HUES48 (cell line): ENCODE measurements at regions not wholly inside any gene's neighbourhood (a gene's known extent, or its start where the extent isn't known, plus 50 kb on each side); places are given as distances from the start of the nearest gene placed in this dataset.
"Not testable (repeated sequence)": the region's sequence is repeated elsewhere in the genome, so short reads cannot be mapped to it uniquely, and the experiment has no call there.

ENCODE experiments used
- H3K27ac ChIP-seq: one replicate; pipeline ENCODE4 v1.7.0; 2013; ENCODE audit warnings: low read depth, low read length, inconsistent platforms
- H3K27me3 ChIP-seq: 2 replicates; pipeline ENCODE4 v1.6.1; 2013; ENCODE audit warnings: mild to moderate bottlenecking, low read length; ENCODE audit not compliant: control insufficient read depth, insufficient read depth
- H3K36me3 ChIP-seq: 2 replicates; pipeline ENCODE4 v1.6.1; 2013; ENCODE audit warnings: low read length; ENCODE audit not compliant: control insufficient read depth, insufficient read depth
- H3K4me1 ChIP-seq: 2 replicates; pipeline ENCODE4 v1.6.1; 2013; ENCODE audit warnings: mild to moderate bottlenecking, low read length; ENCODE audit not compliant: control insufficient read depth, insufficient read depth
- H3K4me3 ChIP-seq: 2 replicates; pipeline ENCODE4 v1.5.1; 2013; ENCODE audit warnings: mild to moderate bottlenecking, low read depth, low read length
- H3K9ac ChIP-seq: 2 replicates; pipeline ENCODE4 v1.6.1; 2013; ENCODE audit warnings: mild to moderate bottlenecking, low read depth, low read length, moderate library complexity
- H3K9me3 ChIP-seq: 2 replicates; pipeline ENCODE4 v1.6.1; 2013; ENCODE audit warnings: low read length; ENCODE audit not compliant: control insufficient read depth, insufficient read depth

DNA sequence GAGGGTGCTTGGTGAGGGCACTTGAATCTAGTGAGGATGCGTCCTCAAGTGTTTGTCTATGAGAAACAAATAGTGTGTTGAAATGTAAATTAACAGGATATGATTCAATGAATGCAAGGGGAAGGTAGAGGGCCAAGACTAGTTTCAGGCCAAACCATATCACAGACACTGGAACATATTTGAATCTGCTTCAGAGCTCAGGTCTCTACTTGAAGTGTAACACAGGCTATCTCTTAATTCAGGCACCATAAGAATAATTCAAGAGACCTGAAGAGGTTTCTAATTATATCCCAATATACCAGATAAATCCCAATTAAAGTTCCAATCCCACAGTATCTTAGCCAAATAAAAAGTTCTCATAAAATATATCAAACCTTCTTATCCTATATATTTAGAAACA lies 146.5 kb upstream of the INTU start:
- no peak overlapping the region for H3K9ac ChIP-seq
- H3K27me3 ChIP-seq: no peaks in the 10 kb centered on the region
- no peaks in the 10 kb centered on the region for H3K9me3 ChIP-seq
- H3K4me3 ChIP-seq: no peak overlapping the region
- no peak overlapping the region for H3K27ac ChIP-seq
- no peaks in the 10 kb centered on the region for H3K36me3 ChIP-seq
- H3K4me1 ChIP-seq: peaks cover 26% of the 10 kb centered on the region

DNA sequence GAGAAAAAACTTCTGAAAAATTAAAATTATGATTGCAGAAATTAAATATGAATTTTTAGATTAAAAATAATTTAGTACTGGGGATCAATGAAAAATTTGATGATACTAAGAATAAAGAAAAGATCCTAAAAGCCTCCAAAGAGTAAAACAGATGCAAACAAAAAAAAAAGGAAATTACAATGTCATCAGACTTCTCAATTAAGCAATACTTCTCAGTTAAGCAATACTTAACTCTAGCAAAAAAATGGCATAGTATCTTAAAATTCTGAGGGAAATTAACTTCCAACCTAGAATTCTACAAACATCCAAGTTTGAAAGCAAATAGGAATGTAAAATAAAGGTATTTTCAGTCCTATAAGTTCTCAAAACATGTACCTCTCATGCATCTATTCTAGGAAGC lies 141.2 kb upstream of the INTU start:
- peaks cover 18% of the 10 kb centered on the region for H3K4me1 ChIP-seq
- no peaks in the 10 kb centered on the region for H3K27me3 ChIP-seq
- H3K9ac ChIP-seq: no peak overlapping the region

DNA sequence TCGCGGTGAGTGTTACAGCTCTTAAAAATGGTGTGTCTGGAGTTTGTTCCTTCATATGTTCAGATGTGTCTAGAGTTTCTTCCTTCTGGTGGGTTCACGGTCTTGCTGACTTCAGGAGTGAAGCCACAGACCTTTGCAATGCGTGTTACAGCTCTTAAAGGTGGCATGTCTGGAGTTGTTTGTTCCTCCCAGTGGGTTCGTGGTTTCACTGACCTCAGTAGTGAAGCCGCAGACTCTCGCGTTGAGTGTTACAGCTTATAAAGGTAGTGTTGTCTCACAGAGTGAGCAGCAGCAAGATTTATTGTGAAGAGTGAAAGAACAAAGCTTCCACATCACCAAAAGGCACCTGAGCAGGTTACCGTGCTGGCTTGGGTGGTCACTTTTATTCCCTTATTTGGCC lies 135.9 kb upstream of the INTU start:
- H3K9ac ChIP-seq: not testable (repeated sequence)

More for the DNA sequence above, 141.2 kb upstream of the INTU start:
- H3K9me3 ChIP-seq: no peaks in the 10 kb centered on the region
- no peak overlapping the region for H3K4me3 ChIP-seq
- H3K27ac ChIP-seq: no peak overlapping the region
- H3K36me3 ChIP-seq: no peaks in the 10 kb centered on the region

DNA sequence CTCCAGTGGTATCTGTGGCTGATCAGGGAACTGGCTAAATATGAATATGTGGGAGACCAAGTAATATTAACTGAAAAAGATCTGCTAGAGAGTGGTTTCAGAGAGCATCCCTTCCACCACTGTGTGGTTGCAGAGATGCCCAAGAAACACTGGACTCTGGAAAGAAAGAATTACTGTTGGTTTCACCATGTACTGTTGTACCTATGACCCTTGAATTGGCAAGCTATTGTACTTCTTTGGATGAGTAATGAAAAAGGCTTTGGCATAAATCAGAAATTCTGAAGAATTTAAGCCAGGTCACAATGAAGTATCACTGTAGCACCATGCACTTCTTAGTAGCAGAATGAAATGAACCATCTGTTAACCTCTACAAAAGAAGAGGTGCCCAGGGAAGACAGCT lies 134.4 kb upstream of the INTU start:
- no peaks in the 10 kb centered on the region for H3K27me3 ChIP-seq
- peaks cover 13% of the 10 kb centered on the region for H3K4me1 ChIP-seq
- H3K4me3 ChIP-seq: no peak overlapping the region
- no peak overlapping the region for H3K27ac ChIP-seq
- no peaks in the 10 kb centered on the region for H3K36me3 ChIP-seq
- no peaks in the 10 kb centered on the region for H3K9me3 ChIP-seq
- H3K9ac ChIP-seq: no peak overlapping the region

More for the DNA sequence above, 135.9 kb upstream of the INTU start:
- H3K9me3 ChIP-seq, H3K4me1 ChIP-seq, H3K4me3 ChIP-seq, H3K27me3 ChIP-seq, H3K27ac ChIP-seq, H3K36me3 ChIP-seq: not testable (repeated sequence)

DNA sequence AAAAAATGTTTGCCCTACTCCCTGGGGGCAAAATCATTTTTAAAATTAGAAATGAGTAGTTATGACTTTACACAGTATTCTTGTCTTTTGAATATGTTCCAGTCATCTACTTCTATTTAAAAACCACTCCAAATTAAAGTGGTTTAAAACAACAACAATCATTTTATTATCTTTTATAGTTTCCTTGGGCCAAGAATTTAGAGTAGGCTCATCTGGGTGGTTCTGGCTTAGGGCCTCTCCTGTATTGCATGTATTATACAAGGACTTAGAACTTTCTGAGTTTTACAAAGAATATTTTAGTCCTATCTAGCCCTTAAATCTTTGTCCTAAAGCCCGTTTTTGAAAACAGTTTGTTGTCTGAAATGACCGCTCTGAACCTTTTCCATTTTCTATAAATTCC lies 132.5 kb upstream of the INTU start:
- Histone ChIP-seq H3K27ac (no peak overlapping the region), H3K4me3 (no peak overlapping the region), H3K9ac (no peak overlapping the region), H3K36me3 (no peaks in the 10 kb centered on the region), H3K4me1 (peaks cover 15% of the 10 kb centered on the region), H3K27me3 (no peaks in the 10 kb centered on the region), H3K9me3 (no peaks in the 10 kb centered on the region)

DNA sequence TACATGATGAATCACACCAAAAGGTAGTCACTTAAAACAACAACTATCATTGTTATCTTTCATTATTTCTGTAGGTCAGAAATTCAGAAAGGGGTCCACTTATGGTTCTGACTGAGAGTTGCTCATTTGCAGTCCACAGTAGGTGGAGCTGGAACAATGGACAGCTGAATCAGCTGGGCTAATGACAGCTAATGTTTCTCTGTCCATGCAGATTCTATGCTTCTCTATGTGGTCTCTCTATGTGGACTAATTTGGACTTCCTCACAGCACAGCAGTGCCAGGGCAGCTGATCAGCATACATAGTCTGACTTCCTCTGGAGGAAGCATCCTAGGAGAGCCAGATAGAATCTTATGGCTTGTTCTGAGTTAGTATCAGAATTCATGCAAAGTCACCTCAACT lies 131.7 kb upstream of the INTU start:
- no peak overlapping the region for H3K9ac ChIP-seq
- H3K4me3 ChIP-seq: no peak overlapping the region
- peaks cover 15% of the 10 kb centered on the region for H3K4me1 ChIP-seq
- H3K36me3 ChIP-seq: no peaks in the 10 kb centered on the region
- no peaks in the 10 kb centered on the region for H3K9me3 ChIP-seq
- no peak overlapping the region for H3K27ac ChIP-seq
- no peaks in the 10 kb centered on the region for H3K27me3 ChIP-seq

DNA sequence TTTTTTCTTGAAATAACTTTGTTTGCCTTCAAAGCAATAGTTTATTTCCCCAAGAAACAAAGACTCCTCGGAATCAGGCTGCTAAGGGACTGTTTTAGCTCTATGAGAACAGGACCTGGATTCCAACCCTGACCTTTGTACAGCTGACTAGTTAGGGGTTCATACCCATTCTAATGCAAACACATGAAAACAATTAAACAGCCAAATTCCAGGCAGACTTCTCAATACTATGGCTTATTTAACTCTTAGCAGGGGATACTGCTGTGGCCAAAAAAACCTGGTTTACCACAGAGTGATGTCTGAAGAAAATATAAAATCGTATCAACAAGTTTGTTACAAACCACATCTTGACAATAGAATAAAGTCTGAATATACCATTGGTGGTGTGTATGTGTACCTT lies 129.6 kb upstream of the INTU start:
- no peaks in the 10 kb centered on the region for H3K27me3 ChIP-seq
- no peaks in the 10 kb centered on the region for H3K9me3 ChIP-seq
- peaks cover 15% of the 10 kb centered on the region for H3K4me1 ChIP-seq
- no peaks in the 10 kb centered on the region for H3K36me3 ChIP-seq
- H3K4me3 ChIP-seq: peak overlapping the region; percentile 23; the same call in 1 of the 2 replicates
- H3K9ac ChIP-seq: no peak overlapping the region; the same call in 1 of the 2 replicates
- peak overlapping the region; percentile 55 for H3K27ac ChIP-seq

DNA sequence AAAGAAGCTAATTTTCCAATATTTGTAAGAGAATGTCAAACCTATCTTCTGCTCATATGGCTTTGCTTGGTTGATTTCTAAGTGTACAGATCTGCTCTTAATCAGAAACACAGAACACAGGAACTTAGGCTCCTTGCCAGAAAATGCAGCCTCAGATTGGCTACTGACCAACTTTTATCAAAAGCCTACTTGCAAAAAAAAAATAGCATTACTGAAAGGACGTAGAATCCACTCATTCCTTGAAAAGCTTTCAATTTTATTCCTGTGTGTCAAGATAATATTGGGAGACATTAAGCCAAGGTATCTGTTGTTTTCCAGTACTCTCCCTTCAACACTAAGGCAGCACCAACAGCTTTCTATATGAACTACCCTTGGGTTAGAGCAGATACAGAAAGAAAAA lies 127.6 kb upstream of the INTU start:
- no peaks in the 10 kb centered on the region for H3K36me3 ChIP-seq
- no peak overlapping the region for H3K27ac ChIP-seq
- no peak overlapping the region for H3K4me3 ChIP-seq
- H3K4me1 ChIP-seq: peaks cover 15% of the 10 kb centered on the region
- no peaks in the 10 kb centered on the region for H3K9me3 ChIP-seq
- H3K9ac ChIP-seq: no peak overlapping the region
- H3K27me3 ChIP-seq: no peaks in the 10 kb centered on the region

DNA sequence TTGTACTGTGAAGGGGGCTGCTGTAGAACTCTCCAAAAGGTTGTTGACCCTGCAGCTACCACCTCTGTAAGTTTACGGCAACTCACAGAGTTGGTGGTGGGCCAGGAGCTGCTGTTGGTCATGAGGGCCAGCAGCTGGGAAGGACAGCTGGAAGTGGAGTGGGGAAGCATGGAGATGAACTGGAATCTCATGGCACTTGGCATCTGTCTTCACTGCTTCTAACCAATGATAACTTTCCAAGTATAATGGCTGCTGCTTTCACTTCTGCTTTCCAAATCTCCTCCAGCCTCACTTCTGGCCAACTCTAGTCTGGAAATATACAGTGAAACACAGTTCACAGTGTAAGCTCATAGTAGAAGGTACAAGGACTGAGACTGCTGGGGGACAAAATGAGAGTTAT lies 126.5 kb upstream of the INTU start:
- no peaks in the 10 kb centered on the region for H3K27me3 ChIP-seq
- no peak overlapping the region for H3K27ac ChIP-seq
- H3K4me3 ChIP-seq: no peak overlapping the region
- H3K4me1 ChIP-seq: peaks cover 15% of the 10 kb centered on the region
- H3K36me3 ChIP-seq: no peaks in the 10 kb centered on the region
- H3K9me3 ChIP-seq: no peaks in the 10 kb centered on the region
- no peak overlapping the region for H3K9ac ChIP-seq

DNA sequence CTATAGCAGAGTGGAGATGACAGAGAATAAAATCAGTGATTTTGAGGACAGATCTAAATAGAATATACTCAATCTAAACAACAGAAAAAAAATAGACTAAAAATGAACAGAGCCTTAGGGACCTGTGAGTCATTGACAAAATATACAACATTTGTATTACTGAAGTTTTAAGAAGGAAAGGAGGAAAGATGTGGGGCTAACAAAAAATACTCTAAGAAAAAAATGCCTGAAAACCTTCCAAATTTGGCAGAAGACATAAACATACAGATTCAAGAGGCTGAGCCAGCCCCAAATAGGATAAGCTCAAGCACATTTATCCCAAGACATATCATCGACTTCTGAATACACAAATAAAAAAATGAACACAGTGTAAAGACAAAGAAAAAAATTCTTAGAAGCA lies 123.6 kb upstream of the INTU start:
- Histone ChIP-seq H3K4me1 (no peaks in the 10 kb centered on the region), H3K9ac (no peak overlapping the region), H3K4me3 (no peak overlapping the region), H3K36me3 (no peaks in the 10 kb centered on the region), H3K27me3 (no peaks in the 10 kb centered on the region), H3K27ac (no peak overlapping the region), H3K9me3 (no peaks in the 10 kb centered on the region)

DNA sequence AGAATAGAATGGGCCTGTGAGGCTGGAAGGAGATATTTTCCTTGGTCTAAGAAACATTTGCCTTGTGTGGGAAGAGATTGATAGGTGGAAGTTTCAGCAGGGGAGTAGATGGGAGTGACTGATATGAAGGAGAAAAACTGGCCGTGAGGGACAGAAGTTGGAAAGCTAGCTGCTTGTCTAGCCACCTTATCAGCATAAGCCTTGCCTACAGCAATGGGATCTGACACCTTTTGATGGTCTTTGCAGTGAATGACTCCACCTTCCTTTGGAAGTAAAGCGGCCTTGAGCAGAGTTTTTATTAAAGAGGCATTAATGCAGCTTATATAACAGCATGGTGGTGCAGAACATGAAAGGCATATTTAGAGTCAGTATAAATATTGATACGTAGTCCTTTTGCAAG lies 120.1 kb upstream of the INTU start:
- H3K9me3 ChIP-seq, H3K36me3 ChIP-seq, H3K27me3 ChIP-seq, H3K27ac ChIP-seq, H3K9ac ChIP-seq, H3K4me1 ChIP-seq, H3K4me3 ChIP-seq: not testable (repeated sequence)

DNA sequence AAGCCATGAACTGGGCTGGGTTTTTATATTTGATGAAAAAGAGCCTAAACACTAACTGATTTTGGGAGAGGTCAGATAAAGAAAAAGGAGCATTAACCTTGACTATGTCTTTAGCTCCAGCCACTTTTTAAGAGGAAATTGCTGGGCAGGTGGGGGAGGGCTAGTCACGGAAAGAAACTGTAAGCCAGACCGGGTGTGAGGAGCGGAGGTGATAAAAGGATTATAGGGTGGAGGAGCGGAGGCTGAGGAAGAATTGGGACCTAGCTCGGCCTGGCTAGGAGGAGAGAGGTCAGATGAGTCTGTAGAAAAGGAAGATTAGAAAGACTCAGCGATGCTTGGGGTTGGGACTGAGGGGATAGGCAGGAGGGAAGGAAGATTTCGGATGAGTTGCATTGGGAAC lies 117.5 kb upstream of the INTU start:
- H3K27me3 ChIP-seq, H3K9ac ChIP-seq, H3K9me3 ChIP-seq, H3K4me3 ChIP-seq, H3K36me3 ChIP-seq, H3K27ac ChIP-seq: not testable (repeated sequence)
- H3K4me1 ChIP-seq: peaks cover 27% of the 10 kb centered on the region
